ENCODE measurements at regions not wholly inside any gene's neighbourhood (a gene's known extent, or its start where the extent isn't known, plus 50 kb on each side); places are given as distances from the start of the nearest gene placed in this dataset.

DNA sequence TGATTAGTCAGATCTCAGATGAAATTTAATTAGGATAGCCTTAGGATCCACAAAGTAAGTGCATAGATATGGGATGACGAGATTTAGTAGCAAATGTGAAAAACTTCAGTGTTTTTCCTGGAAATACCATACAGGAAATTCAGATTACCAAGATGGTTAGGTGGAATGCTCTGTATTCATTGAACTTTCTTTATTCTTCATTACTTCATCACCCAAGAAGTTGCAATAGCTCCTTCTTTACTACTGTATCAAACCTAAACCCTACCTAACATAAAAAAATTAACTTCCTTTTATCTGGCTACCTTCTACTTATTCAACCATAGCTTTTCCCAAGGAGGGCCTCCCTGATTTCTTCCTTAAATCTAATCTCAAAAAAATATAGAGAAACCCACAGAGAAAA lies 100.4 kb downstream of the TTC6 start:
- no peak for DNase-seq (ENCODE audit: low spot score)
- H3K9me3 ChIP-seq (ENCODE audit: low read depth, low read length, poor library complexity, severe bottlenecking): no peaks in the 10 kb centered on the region
- no peaks in the 10 kb centered on the region for H3K4me1 ChIP-seq (ENCODE audit: insufficient read depth, low read length, poor library complexity, severe bottlenecking)
- H3K36me3 ChIP-seq (ENCODE audit: insufficient read depth, low read length, poor library complexity, severe bottlenecking): no peaks in the 10 kb centered on the region
- CTCF ChIA-PET: no interaction called here
- POLR2A ChIA-PET (ENCODE audit: low non-redundant PET): interaction anchor here (0.6 kb wide), 1 partner anchor 778 kb away, joined by 22 read pairs; no protein-coding TSS in a partner anchor
- H3K27me3 ChIP-seq (replicated peaks; ENCODE audit: insufficient read depth, low read depth, low read length, poor library complexity): no peaks in the 10 kb centered on the region
- no peak overlapping the region for H3K4me3 ChIP-seq (ENCODE audit: low read depth, low read length, poor library complexity, severe bottlenecking)
- TF ChIP-seq, protein P1, sequence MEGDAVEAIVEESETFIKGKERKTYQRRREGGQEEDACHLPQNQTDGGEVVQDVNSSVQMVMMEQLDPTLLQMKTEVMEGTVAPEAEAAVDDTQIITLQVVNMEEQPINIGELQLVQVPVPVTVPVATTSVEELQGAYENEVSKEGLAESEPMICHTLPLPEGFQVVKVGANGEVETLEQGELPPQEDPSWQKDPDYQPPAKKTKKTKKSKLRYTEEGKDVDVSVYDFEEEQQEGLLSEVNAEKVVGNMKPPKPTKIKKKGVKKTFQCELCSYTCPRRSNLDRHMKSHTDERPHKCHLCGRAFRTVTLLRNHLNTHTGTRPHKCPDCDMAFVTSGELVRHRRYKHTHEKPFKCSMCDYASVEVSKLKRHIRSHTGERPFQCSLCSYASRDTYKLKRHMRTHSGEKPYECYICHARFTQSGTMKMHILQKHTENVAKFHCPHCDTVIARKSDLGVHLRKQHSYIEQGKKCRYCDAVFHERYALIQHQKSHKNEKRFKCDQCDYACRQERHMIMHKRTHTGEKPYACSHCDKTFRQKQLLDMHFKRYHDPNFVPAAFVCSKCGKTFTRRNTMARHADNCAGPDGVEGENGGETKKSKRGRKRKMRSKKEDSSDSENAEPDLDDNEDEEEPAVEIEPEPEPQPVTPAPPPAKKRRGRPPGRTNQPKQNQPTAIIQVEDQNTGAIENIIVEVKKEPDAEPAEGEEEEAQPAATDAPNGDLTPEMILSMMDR (conservative IDR thresholded peaks at IDR 0.05; ENCODE audit: low read depth, low read length): no peak
- no peak for TF ChIP-seq EZH2 (IDR thresholded peaks at IDR 0.05; ENCODE audit: borderline replicate concordance, low read depth, low read length, poor library complexity, severe bottlenecking)
- no peak overlapping the region for H3K27ac ChIP-seq (ENCODE audit: low read depth, low read length, poor library complexity, severe bottlenecking)
- no TSS peak for BruUV-seq (replicated peaks)
- intact Hi-C loops (cut with micrococcal nuclease; ENCODE audit: unreplicated experiment): no loop called here

DNA sequence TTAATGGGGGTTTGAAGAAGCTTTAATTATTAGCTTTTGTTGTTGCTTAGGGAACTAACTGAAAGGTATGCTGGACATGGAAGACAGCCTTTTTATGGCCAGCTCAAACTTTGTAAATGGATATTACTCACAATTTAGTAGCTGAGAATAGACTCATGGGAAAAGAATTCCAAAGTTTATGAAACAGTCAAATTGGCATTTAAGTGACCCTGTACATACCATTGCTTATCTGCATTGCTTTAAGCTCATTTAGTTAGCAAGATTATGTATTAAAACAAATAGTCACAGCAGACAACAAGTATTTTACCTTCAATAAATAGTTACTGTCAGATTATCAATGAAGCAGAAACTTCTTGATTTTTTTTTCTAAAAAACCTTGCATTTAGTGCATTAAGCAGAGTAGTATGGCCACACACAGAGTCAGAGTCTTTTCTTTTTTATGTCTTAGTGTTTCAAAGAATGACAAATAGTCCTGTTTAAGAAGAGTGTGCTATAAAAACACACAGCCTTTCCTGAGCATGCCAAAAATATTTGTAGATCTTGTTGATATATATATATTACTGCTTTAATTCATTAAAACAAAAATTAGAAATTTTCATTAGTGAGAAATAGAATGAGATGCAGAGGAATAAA lies 102.2 kb downstream of the TTC6 start:
- CTCF ChIA-PET: no interaction called here
- no TSS peak for BruUV-seq (replicated peaks)
- POLR2A ChIA-PET (ENCODE audit: low non-redundant PET): no interaction called here
- Histone ChIP-seq H3K27me3 (replicated peaks; ENCODE audit: insufficient read depth, low read depth, low read length, poor library complexity) (no peaks in the 10 kb centered on the region), H3K4me1 (ENCODE audit: insufficient read depth, low read length, poor library complexity, severe bottlenecking) (no peaks in the 10 kb centered on the region), H3K36me3 (ENCODE audit: insufficient read depth, low read length, poor library complexity, severe bottlenecking) (no peaks in the 10 kb centered on the region), H3K4me3 (ENCODE audit: low read depth, low read length, poor library complexity, severe bottlenecking) (no peak overlapping the region), H3K27ac (ENCODE audit: low read depth, low read length, poor library complexity, severe bottlenecking) (no peak overlapping the region), H3K9me3 (ENCODE audit: low read depth, low read length, poor library complexity, severe bottlenecking) (no peaks in the 10 kb centered on the region)
- no peak for DNase-seq (ENCODE audit: low spot score)
- intact Hi-C loops (cut with micrococcal nuclease; ENCODE audit: unreplicated experiment): no loop called here
- TF ChIP-seq EZH2 (IDR thresholded peaks at IDR 0.05; ENCODE audit: borderline replicate concordance, low read depth, low read length, poor library complexity, severe bottlenecking): no peak
- TF ChIP-seq, protein P1 (conservative IDR thresholded peaks at IDR 0.05; ENCODE audit: low read depth, low read length): no peak

DNA sequence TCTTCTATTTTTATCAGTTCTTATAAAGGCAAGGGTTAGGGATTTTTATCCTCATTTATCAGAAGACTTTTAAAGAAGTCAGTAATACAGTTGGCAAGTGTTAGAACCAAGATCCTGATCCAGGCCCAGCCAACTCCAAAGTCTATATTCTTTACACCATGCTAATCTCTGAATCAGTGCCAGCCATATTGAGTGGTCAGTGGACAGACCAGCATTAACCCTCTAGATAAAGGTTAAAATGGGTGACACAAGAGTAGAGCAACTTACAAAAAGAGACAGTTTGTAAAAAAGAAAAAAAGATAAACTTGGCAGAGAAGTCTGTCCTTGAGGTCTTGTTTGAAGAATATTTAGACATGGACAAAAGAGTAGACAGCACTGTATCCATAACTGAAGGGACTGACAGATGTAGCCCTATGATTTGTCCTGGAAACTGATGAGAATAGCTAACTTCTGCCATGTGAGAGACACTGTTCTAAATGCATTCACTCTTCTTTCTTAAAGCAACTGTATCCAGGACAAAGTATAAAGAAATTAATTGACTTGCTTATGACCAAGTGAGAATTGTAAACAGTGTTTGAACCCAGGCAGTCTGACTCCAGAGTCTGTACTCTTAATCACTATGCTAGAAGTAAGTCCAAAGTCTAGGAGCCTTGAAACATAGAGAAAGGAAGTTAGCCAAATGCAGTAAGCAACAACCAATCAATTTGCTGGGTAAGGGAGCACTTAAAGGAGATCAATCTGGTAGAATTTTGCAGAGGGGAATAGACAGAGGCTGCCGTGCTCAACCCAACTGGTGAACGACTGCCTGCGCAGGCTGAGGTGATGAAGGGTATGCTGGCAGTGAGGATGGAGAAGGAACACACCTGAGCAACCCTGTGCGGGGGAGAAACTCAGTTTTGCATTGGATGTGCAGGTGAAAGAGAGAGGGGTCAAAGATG lies 103.7 kb downstream of the TTC6 start:
- H3K4me1 ChIP-seq (ENCODE audit: insufficient read depth, low read length, poor library complexity, severe bottlenecking): no peaks in the 10 kb centered on the region
- BruUV-seq (replicated peaks): no TSS peak
- DNase-seq (ENCODE audit: low spot score): no peak
- CTCF ChIA-PET: no interaction called here
- intact Hi-C loops (cut with micrococcal nuclease; ENCODE audit: unreplicated experiment): no loop called here
- POLR2A ChIA-PET (ENCODE audit: low non-redundant PET): no interaction called here
- no peak overlapping the region for H3K4me3 ChIP-seq (ENCODE audit: low read depth, low read length, poor library complexity, severe bottlenecking)
- no peaks in the 10 kb centered on the region for H3K27me3 ChIP-seq (replicated peaks; ENCODE audit: insufficient read depth, low read depth, low read length, poor library complexity)
- no peaks in the 10 kb centered on the region for H3K9me3 ChIP-seq (ENCODE audit: low read depth, low read length, poor library complexity, severe bottlenecking)
- H3K27ac ChIP-seq (ENCODE audit: low read depth, low read length, poor library complexity, severe bottlenecking): no peak overlapping the region
- TF ChIP-seq EZH2 (IDR thresholded peaks at IDR 0.05; ENCODE audit: borderline replicate concordance, low read depth, low read length, poor library complexity, severe bottlenecking): no peak
- TF ChIP-seq, protein P1 (conservative IDR thresholded peaks at IDR 0.05; ENCODE audit: low read depth, low read length): no peak
- no peaks in the 10 kb centered on the region for H3K36me3 ChIP-seq (ENCODE audit: insufficient read depth, low read length, poor library complexity, severe bottlenecking)
